CD4-positive, alpha-beta T cell (primary cell): ENCODE measurements at regions not wholly inside any gene's neighbourhood (a gene's known extent, or its start where the extent isn't known, plus 50 kb on each side); places are given as distances from the start of the nearest gene placed in this dataset.

ENCODE experiments used
- ATAC-seq: fragments of 200-7000 bp; cut with Tn5 transposase; one replicate; pipeline ENCODE4 v1.10.0; 2022; ENCODE audit warnings: mild to moderate bottlenecking; ENCODE audit not compliant: poor library complexity
- CTCF ChIA-PET: fragments of 350-600 bp; sonication (Branson Sonifier 250); formaldehyde crosslinking; loops from one replicate; lab custom pipeline; 2021; ENCODE audit warnings: antibody characterized with exemption, inconsistent platforms; lab: Charles Lee
- POLR2A ChIA-PET: fragments of 350-600 bp; sonication (Branson Sonifier 250); formaldehyde crosslinking; loops from one replicate; lab custom pipeline; 2021; ENCODE audit warnings: antibody characterized with exemption, inconsistent platforms; lab: Charles Lee
- DNase-seq, 14 experiments: peaks; one replicate each; pipeline ENCODE4 v3.0.0-alpha.2; 2013 to 2020; ENCODE audit warnings: mixed read lengths in 2 of 14
- H3K27ac ChIP-seq, 2 donors: one replicate each; pipeline versions ENCODE4 v1.5.1 to v1.7.0; 2013; ENCODE audit warnings: low read length in 2 of 2, low read depth in 1 of 2, mild to moderate bottlenecking in 1 of 2
- H3K27me3 ChIP-seq, 2 experiments: 1 replicate in 1 of 2; 2 replicates in 1 of 2; pipeline versions ENCODE4 v1.6.1 to v1.7.0; 2013; ENCODE audit warnings: low read length in 2 of 2, control low read depth in 1 of 2, mild to moderate bottlenecking in 1 of 2, moderate library complexity in 1 of 2; ENCODE audit not compliant: insufficient read depth in 2 of 2, control insufficient read depth in 1 of 2
- H3K36me3 ChIP-seq: one replicate; pipeline ENCODE4 v1.6.1; 2013; ENCODE audit warnings: low read length, control low read depth; ENCODE audit not compliant: insufficient read depth
- H3K4me1 ChIP-seq: one replicate; pipeline ENCODE4 v1.6.1; 2013; ENCODE audit warnings: low read length, control low read depth; ENCODE audit not compliant: insufficient read depth
- H3K4me3 ChIP-seq: one replicate; pipeline ENCODE4 v1.5.1; 2013; ENCODE audit warnings: mild to moderate bottlenecking, low read length, moderate library complexity
- H3K9me3 ChIP-seq, 2 experiments: 1 replicate in 1 of 2; 2 replicates in 1 of 2; pipeline versions ENCODE4 v1.6.1 to v1.7.0; 2013; ENCODE audit warnings: low read length in 2 of 2, mild to moderate bottlenecking in 2 of 2, control low read depth in 1 of 2, moderate library complexity in 1 of 2; ENCODE audit not compliant: control insufficient read depth in 1 of 2, insufficient read depth in 1 of 2
- H3K27ac Mint-ChIP-seq: one replicate; pipeline ENCODE4 v1.8.0; 2020; ENCODE audit warnings: mixed read lengths
- H3K27me3 Mint-ChIP-seq: one replicate; pipeline ENCODE4 v1.8.0; 2021; ENCODE audit warnings: mixed read lengths
- H3K36me3 Mint-ChIP-seq: one replicate; pipeline ENCODE4 v1.8.0; 2021; ENCODE audit warnings: low read depth, mixed read lengths
- H3K4me1 Mint-ChIP-seq: one replicate; pipeline ENCODE4 v1.8.0; 2021; ENCODE audit warnings: low read depth, mixed read lengths
- H3K4me3 Mint-ChIP-seq: one replicate; pipeline ENCODE4 v1.8.0; 2020; ENCODE audit warnings: mild to moderate bottlenecking, mixed read lengths
- H3K9me3 Mint-ChIP-seq: one replicate; pipeline ENCODE4 v1.8.0; 2020; ENCODE audit warnings: mixed read lengths
- CTCF ChIP-seq: fragments of 200-600 bp; IDR thresholded peaks from one replicate; pipeline ENCODE4 v1.8.0; 2022; ENCODE audit warnings: antibody characterized with exemption, mild to moderate bottlenecking
- intact Hi-C, 2 experiments: fragments of 100-400 bp; cut with DNase I in 1 of 2; cut with micrococcal nuclease in 1 of 2; formaldehyde crosslinking; loops; one replicate each; pipeline versions ENCODE4 v1.15.1 to v1.9.0; 2023 to 2025; cut with DNase I, micrococcal nuclease

GRCh38 chr10:3625959-3626751, 158.9 kb downstream of the KLF6 start:
- Mint-ChIP-seq H3K36me3 (no peaks in the 10 kb centered on the region), H3K27me3 (no peaks in the 10 kb centered on the region), H3K9me3 (no peaks in the 10 kb centered on the region), H3K4me3 (no peak overlapping the region), H3K27ac (no peak overlapping the region), H3K4me1 (peaks cover 19% of the 10 kb centered on the region)
- TF ChIP-seq CTCF: no peak
- no peak for ATAC-seq
- H3K4me3 ChIP-seq: no peak overlapping the region
- CTCF ChIA-PET: no interaction called here
- peaks cover 8% of the 10 kb centered on the region for H3K4me1 ChIP-seq
- DNase-seq: no peak
- no peaks in the 10 kb centered on the region for H3K36me3 ChIP-seq
- intact Hi-C loops: no loop called here
- no peaks in the 10 kb centered on the region for H3K9me3 ChIP-seq
- POLR2A ChIA-PET: no interaction called here
- H3K27ac ChIP-seq: no peak overlapping the region
- H3K27me3 ChIP-seq: no peaks in the 10 kb centered on the region

DNA sequence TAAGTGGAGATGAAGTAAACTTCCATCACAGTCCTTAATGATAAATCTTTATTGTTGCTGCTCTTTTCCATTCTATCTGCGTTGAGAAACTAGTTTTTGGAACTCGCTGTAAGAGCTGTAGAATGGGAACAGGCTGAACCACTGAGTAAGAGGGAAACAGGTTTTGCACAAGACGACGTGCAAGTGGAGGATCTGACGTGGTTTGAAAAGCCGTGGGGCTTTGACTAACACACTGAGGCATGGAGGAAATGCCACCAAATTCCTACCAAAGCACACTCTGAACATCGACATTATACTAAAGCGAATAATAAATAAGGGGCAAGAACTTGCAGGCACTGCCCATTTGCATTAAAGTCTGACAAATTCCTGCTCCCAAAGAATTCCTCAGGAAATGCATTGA, 160.6 kb downstream of the KLF6 start:
- no peak overlapping the region for H3K27ac Mint-ChIP-seq
- H3K9me3 Mint-ChIP-seq: peaks cover 7% of the 10 kb centered on the region
- Histone ChIP-seq H3K27ac (no peak overlapping the region), H3K36me3 (no peaks in the 10 kb centered on the region), H3K27me3 (no peaks in the 10 kb centered on the region), H3K9me3 (peaks cover 0 to 7% of the 10 kb centered on the region in 2 experiments), H3K4me3 (no peak overlapping the region), H3K4me1 (peaks cover 8% of the 10 kb centered on the region)
- intact Hi-C loops: no loop called here
- no peak overlapping the region for H3K4me3 Mint-ChIP-seq
- H3K4me1 Mint-ChIP-seq: peaks cover 19% of the 10 kb centered on the region
- CTCF ChIA-PET: no interaction called here
- POLR2A ChIA-PET: interaction anchor here (1.6 kb wide), 1 partner anchor 161 kb away, joined by 5 read pairs; the partner anchor contains the start of gene KLF6
- H3K27me3 Mint-ChIP-seq: no peaks in the 10 kb centered on the region
- DNase-seq (peak in 1 of 14 experiments; percentile 14), ATAC-seq (no peak)
- no peaks in the 10 kb centered on the region for H3K36me3 Mint-ChIP-seq
- no peak for TF ChIP-seq CTCF

- ChIA-PET POLR2A (interaction anchor here (1.6 kb wide), 1 partner anchor 162 kb away, joined by 5 read pairs; the partner anchor contains the start of gene KLF6), CTCF (interaction anchor here (1.4 kb wide), 1 partner anchor 13 kb away, joined by 3 read pairs; no protein-coding TSS in a partner anchor)
- Histone ChIP-seq H3K27ac (no peak overlapping the region), H3K4me1 (peaks cover 8% of the 10 kb centered on the region), H3K36me3 (no peaks in the 10 kb centered on the region), H3K27me3 (no peaks in the 10 kb centered on the region), H3K9me3 (peaks cover 0 to 7% of the 10 kb centered on the region in 2 experiments), H3K4me3 (peak overlapping the region; percentile 1)
- intact Hi-C loops: no loop called here
- TF ChIP-seq CTCF: no peak
- peaks cover 7% of the 10 kb centered on the region for H3K9me3 Mint-ChIP-seq
- ATAC-seq (no peak), DNase-seq (no peak)
- no peak overlapping the region for H3K27ac Mint-ChIP-seq
- H3K4me3 Mint-ChIP-seq: peak overlapping the region; percentile 2
- no peaks in the 10 kb centered on the region for H3K36me3 Mint-ChIP-seq
- H3K4me1 Mint-ChIP-seq: peaks cover 19% of the 10 kb centered on the region
- H3K27me3 Mint-ChIP-seq: no peaks in the 10 kb centered on the region
These were observed 161.3 kb downstream of the KLF6 start for GRCh38 chr10:3623746-3624145.
